Breast epithelium (tissue), 3 donors: ENCODE measurements at regions not wholly inside any gene's neighbourhood (a gene's known extent, or its start where the extent isn't known, plus 50 kb on each side); places are given as distances from the start of the nearest gene placed in this dataset.

Experiments used
- CTCF ChIP-seq, 3 donors: fragments of 450-650 bp; IDR thresholded peaks; one replicate each; pipeline ENCODE4 v1.5.1; 2016 to 2017; ENCODE audit warnings: antibody characterized with exemption in 3 of 3, mild to moderate bottlenecking in 3 of 3, moderate library complexity in 3 of 3
- POLR2A ChIP-seq: fragments of 450-650 bp; IDR thresholded peaks from one replicate; pipeline ENCODE4 v1.6.1; 2016; ENCODE audit warnings: antibody characterized with exemption, mild to moderate bottlenecking, moderate library complexity

- TF ChIP-seq CTCF (IDR thresholded peaks at IDR 0.05) (no peak), POLR2A (no peak)
Measured at GRCh38 chr3:39705351-39705900, 104.0 kb upstream of the MYRIP start.
